Endothelial cell of umbilical vein (primary cell): ENCODE measurements at regions not wholly inside any gene's neighbourhood (a gene's known extent, or its start where the extent isn't known, plus 50 kb on each side); places are given as distances from the start of the nearest gene placed in this dataset.

Experiments used
- CTCF ChIP-seq, 2 donors: IDR thresholded peaks; 1 replicate in 1 of 2; 2 replicates in 1 of 2; pipeline ENCODE4 v1.5.1; 2011; ENCODE audit warnings: low read length in 2 of 2, mild to moderate bottlenecking in 2 of 2, moderate library complexity in 2 of 2, control low read depth in 1 of 2, inconsistent platforms in 1 of 2, low read depth in 1 of 2; ENCODE audit not compliant: insufficient read depth in 1 of 2; ENCODE audit errors: extremely low read depth in 1 of 2
- POLR2A ChIP-seq: IDR thresholded peaks from 2 replicates; pipeline ENCODE4 v1.6.1; 2012; ENCODE audit warnings: low read depth, mild to moderate bottlenecking, control low read depth, low read length
- POLR2AphosphoS5 ChIP-seq: IDR thresholded peaks from 2 replicates; pipeline ENCODE4 v1.6.1; 2012; ENCODE audit warnings: low read depth, mild to moderate bottlenecking, control low read depth, low read length, moderate library complexity; ENCODE audit not compliant: insufficient read depth

GRCh38 chr2:226076529-226076928 lies 677.0 kb downstream of the NYAP2 start:
- TF ChIP-seq POLR2AphosphoS5 (no peak), CTCF (IDR thresholded peaks at IDR 0.05; ENCODE audit: extremely low read depth in 1 of 2, insufficient read depth in 1 of 2, low read depth in 1 of 2, low read length in 2 of 2) (no peak), POLR2A (no peak)
